Sigmoid colon (tissue), 4 donors: ENCODE measurements at regions not wholly inside any gene's neighbourhood (a gene's known extent, or its start where the extent isn't known, plus 50 kb on each side); places are given as distances from the start of the nearest gene placed in this dataset.

Source experiments
- POLR2A ChIP-seq, 2 donors: fragments of 450-650 bp; IDR thresholded peaks; one replicate each; pipeline ENCODE4 v1.6.1; 2016; ENCODE audit warnings: antibody characterized with exemption in 2 of 2, mild to moderate bottlenecking in 2 of 2, moderate library complexity in 2 of 2
- POLR2AphosphoS5 ChIP-seq, 4 donors: sonication (generic); formaldehyde crosslinking; IDR thresholded peaks; one replicate each; pipeline ENCODE4 v1.6.1; 2017; ENCODE audit warnings: antibody characterized with exemption in 4 of 4
- TF ChIP-seq, protein P1 (sequence below), 4 experiments: fragments of 450-650 bp in 3 of 4; fragments of 200-600 bp in 1 of 4; IDR thresholded peaks; one replicate each; pipeline ENCODE4 v1.5.1; 2016 to 2019; ENCODE audit warnings: antibody characterized with exemption in 4 of 4, mild to moderate bottlenecking in 3 of 4, moderate library complexity in 2 of 4

DNA sequence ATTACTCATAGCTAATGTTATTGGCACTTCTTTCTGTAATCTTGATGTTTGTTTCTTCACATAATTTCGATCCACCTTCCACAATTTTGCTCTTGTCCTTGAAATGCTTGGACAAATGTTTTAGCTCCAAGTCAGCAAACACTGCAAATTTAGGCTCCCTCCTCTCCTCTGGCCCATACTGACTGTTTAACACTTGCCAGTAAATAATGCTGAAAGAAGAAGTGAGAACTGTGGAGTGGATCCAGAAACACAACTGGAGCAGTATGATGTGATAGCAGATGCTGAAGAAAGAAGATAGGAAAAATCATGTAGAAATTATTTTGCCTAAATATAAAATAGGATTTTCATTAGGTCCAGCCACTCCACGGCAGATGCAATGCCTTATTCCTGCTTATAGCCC, 415.0 kb upstream of the GYPC start:
- no peak for TF ChIP-seq POLR2A (IDR thresholded peaks at IDR 0.05)
- TF ChIP-seq, protein P1, sequence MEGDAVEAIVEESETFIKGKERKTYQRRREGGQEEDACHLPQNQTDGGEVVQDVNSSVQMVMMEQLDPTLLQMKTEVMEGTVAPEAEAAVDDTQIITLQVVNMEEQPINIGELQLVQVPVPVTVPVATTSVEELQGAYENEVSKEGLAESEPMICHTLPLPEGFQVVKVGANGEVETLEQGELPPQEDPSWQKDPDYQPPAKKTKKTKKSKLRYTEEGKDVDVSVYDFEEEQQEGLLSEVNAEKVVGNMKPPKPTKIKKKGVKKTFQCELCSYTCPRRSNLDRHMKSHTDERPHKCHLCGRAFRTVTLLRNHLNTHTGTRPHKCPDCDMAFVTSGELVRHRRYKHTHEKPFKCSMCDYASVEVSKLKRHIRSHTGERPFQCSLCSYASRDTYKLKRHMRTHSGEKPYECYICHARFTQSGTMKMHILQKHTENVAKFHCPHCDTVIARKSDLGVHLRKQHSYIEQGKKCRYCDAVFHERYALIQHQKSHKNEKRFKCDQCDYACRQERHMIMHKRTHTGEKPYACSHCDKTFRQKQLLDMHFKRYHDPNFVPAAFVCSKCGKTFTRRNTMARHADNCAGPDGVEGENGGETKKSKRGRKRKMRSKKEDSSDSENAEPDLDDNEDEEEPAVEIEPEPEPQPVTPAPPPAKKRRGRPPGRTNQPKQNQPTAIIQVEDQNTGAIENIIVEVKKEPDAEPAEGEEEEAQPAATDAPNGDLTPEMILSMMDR (IDR thresholded peaks at IDR 0.05), result no peak
- no peak for TF ChIP-seq POLR2AphosphoS5 (IDR thresholded peaks at IDR 0.05)
